RWPE1 (cell line): ENCODE measurements at regions not wholly inside any gene's neighbourhood (a gene's known extent, or its start where the extent isn't known, plus 50 kb on each side); places are given as distances from the start of the nearest gene placed in this dataset.

Experiments used
- CTCF ChIA-PET: fragments of 350-600 bp; sonication (Branson Sonifier 250); formaldehyde crosslinking; extraction: SDS; loops from one replicate; lab custom pipeline; 2021; lab: Yijun Ruan, JAX
- POLR2A ChIA-PET: fragments of 400-600 bp; formaldehyde crosslinking; extraction: SDS; loops from one replicate; lab custom pipeline; 2020; ENCODE audit warnings: antibody characterized with exemption; ENCODE audit not compliant: low non-redundant PET; lab: Yijun Ruan, JAX
- DNase-seq: peaks from one replicate; pipeline ENCODE4 v3.0.0; 2012; ENCODE audit warnings: low spot score
- H3K27ac ChIP-seq: fragments of 450-650 bp; 2 replicates; pipeline ENCODE4 v1.5.1; 2017
- CTCF ChIP-seq: fragments of 450-650 bp; conservative IDR thresholded peaks from 2 replicates; pipeline ENCODE4 v1.5.1; 2017; ENCODE audit warnings: low read depth, mild to moderate bottlenecking

GRCh38 chr12:61502179-61502578, 758.0 kb upstream of the USP15 start:
- no peak for DNase-seq
- no peak for TF ChIP-seq CTCF
- CTCF ChIA-PET = interaction anchor here (0.6 kb wide), 1 partner anchor 866 kb away, joined by 4 read pairs; no protein-coding TSS in a partner anchor
- H3K27ac ChIP-seq = no peak overlapping the region
- POLR2A ChIA-PET = no interaction called here

GRCh38 chr12:61504396-61505080, 755.7 kb upstream of the USP15 start:
- DNase-seq = no peak
- CTCF ChIA-PET = interaction anchor here (0.6 kb wide), 1 partner anchor 208 kb away, joined by 4 read pairs; no protein-coding TSS in a partner anchor

GRCh38 chr12:61513499-61513898, 746.7 kb upstream of the USP15 start:
- no peak overlapping the region for H3K27ac ChIP-seq
- ChIA-PET POLR2A (no interaction called here), CTCF (interaction anchor here (0.7 kb wide), 1 partner anchor 2000 kb away, joined by 3 read pairs; no protein-coding TSS in a partner anchor)
- DNase-seq = no peak
- no peak for TF ChIP-seq CTCF

More at GRCh38 chr12:61504396-61505080, 755.7 kb upstream of the USP15 start:
- no peak for TF ChIP-seq CTCF
- no peak overlapping the region for H3K27ac ChIP-seq
- POLR2A ChIA-PET = no interaction called here

- POLR2A ChIA-PET = no interaction called here
- CTCF ChIA-PET = no interaction called here
- DNase-seq = no peak
- TF ChIP-seq CTCF = no peak
- H3K27ac ChIP-seq = no peak overlapping the region
Measured at GRCh38 chr12:61514016-61514415, 746.2 kb upstream of the USP15 start.

- DNase-seq = no peak
- ChIA-PET POLR2A (no interaction called here), CTCF (no interaction called here)
- no peak for TF ChIP-seq CTCF
- no peak overlapping the region for H3K27ac ChIP-seq
Measured at GRCh38 chr12:61521258-61521657, 738.9 kb upstream of the USP15 start.

GRCh38 chr12:61523276-61523992, 736.8 kb upstream of the USP15 start:
- POLR2A ChIA-PET = no interaction called here
- no peak for DNase-seq
- H3K27ac ChIP-seq = no peak overlapping the region
- no peak for TF ChIP-seq CTCF
- CTCF ChIA-PET = no interaction called here
